Natural killer cell (primary cell): ENCODE measurements at regions not wholly inside any gene's neighbourhood (a gene's known extent, or its start where the extent isn't known, plus 50 kb on each side); places are given as distances from the start of the nearest gene placed in this dataset.

Experiments
- ATAC-seq, 3 donors: fragments of 150-1000 bp in 2 of 3; fragments of 200-7000 bp in 1 of 3; cut with Tn5 transposase; 1 replicate in 1 of 3; 2 replicates in 2 of 3; pipeline ENCODE4 v1.10.0; 2021; ENCODE audit warnings: mild to moderate bottlenecking in 2 of 3, moderate library complexity in 2 of 3
- DNase-seq, 2 donors: peaks; one replicate each; pipeline versions ENCODE4 v3.0.0 to v3.0.0-alpha.2; 2013 to 2021; ENCODE audit warnings: mixed read lengths in 1 of 2
- H3K27ac ChIP-seq: one replicate; pipeline ENCODE4 v1.5.1; 2013; ENCODE audit warnings: mild to moderate bottlenecking, low read length
- H3K27me3 ChIP-seq: one replicate; pipeline ENCODE4 v1.6.1; 2013; ENCODE audit warnings: low read length; ENCODE audit not compliant: control insufficient read depth, insufficient read depth
- H3K36me3 ChIP-seq: one replicate; pipeline ENCODE4 v1.6.1; 2013; ENCODE audit warnings: low read length; ENCODE audit not compliant: control insufficient read depth, insufficient read depth
- H3K4me1 ChIP-seq: one replicate; pipeline ENCODE4 v1.6.1; 2013; ENCODE audit warnings: low read length; ENCODE audit not compliant: control insufficient read depth, insufficient read depth
- H3K4me3 ChIP-seq: one replicate; pipeline ENCODE4 v1.5.1; 2013; ENCODE audit warnings: low read length
- H3K9me3 ChIP-seq: one replicate; pipeline ENCODE4 v1.6.1; 2013; ENCODE audit warnings: low read length; ENCODE audit not compliant: control insufficient read depth, insufficient read depth
- H3K27ac Mint-ChIP-seq, 2 donors: one replicate each; pipeline ENCODE4 v1.8.0; 2022; ENCODE audit warnings: mild to moderate bottlenecking in 2 of 2, mixed read lengths in 2 of 2, moderate library complexity in 1 of 2
- H3K27me3 Mint-ChIP-seq, 2 donors: one replicate each; pipeline ENCODE4 v1.8.0; 2022; ENCODE audit warnings: low read depth in 2 of 2, mixed read lengths in 2 of 2
- H3K36me3 Mint-ChIP-seq: one replicate; pipeline ENCODE4 v1.8.0; 2022; ENCODE audit warnings: mixed read lengths
- H3K4me1 Mint-ChIP-seq, 2 donors: one replicate each; pipeline ENCODE4 v1.8.0; 2022; ENCODE audit warnings: mixed read lengths in 2 of 2
- H3K4me3 Mint-ChIP-seq: one replicate; pipeline ENCODE4 v1.8.0; 2022; ENCODE audit warnings: mild to moderate bottlenecking, moderate library complexity, mixed read lengths
- H3K9me3 Mint-ChIP-seq, 2 donors: one replicate each; pipeline ENCODE4 v1.8.0; 2022; ENCODE audit warnings: mixed read lengths in 2 of 2
- CTCF ChIP-seq: fragments of 200-600 bp; IDR thresholded peaks from one replicate; pipeline ENCODE4 v1.8.0; 2022; ENCODE audit warnings: antibody characterized with exemption
- WGBS: methylation state at CpG from one replicate; pipeline ENCODE4 v1.1.7; 2013; ENCODE audit warnings: missing lambda C conversion rate; ENCODE audit not compliant: insufficient coverage; 5-methylcytosine and 5-hydroxymethylcytosine counted together
- intact Hi-C: fragments of 100-400 bp; cut with micrococcal nuclease; formaldehyde crosslinking; loops from one replicate; pipeline ENCODE4 v1.14.2; 2022

GRCh38 chrX:106397788-106398538 lies 213.8 kb upstream of the RADX start:
- H3K4me3 ChIP-seq, result no peak overlapping the region
- Mint-ChIP-seq H3K27me3 (peaks cover 0 to 8% of the 10 kb centered on the region in 2 donors), H3K4me1 (no peaks in the 10 kb centered on the region), H3K36me3 (no peaks in the 10 kb centered on the region), H3K4me3 (no peak overlapping the region), H3K9me3 (no peaks in the 10 kb centered on the region), H3K27ac (no peak overlapping the region)
- H3K27ac ChIP-seq, result no peak overlapping the region
- intact Hi-C loops, result no loop called here
- no peaks in the 10 kb centered on the region for H3K4me1 ChIP-seq
- DNase-seq (peak in 1 of 2 donors; percentile 1), ATAC-seq (no peak)
- TF ChIP-seq CTCF, result no peak
- H3K27me3 ChIP-seq, result no peaks in the 10 kb centered on the region
- no peaks in the 10 kb centered on the region for H3K9me3 ChIP-seq
- no peaks in the 10 kb centered on the region for H3K36me3 ChIP-seq

- no peak for ATAC-seq
- H3K9me3 Mint-ChIP-seq, result no peaks in the 10 kb centered on the region
Observed at GRCh38 chrX:106401965-106402559, 209.7 kb upstream of the RADX start.

GRCh38 chrX:106404512-106404911 lies 207.3 kb upstream of the RADX start:
- Mint-ChIP-seq H3K4me3 (no peak overlapping the region), H3K36me3 (no peaks in the 10 kb centered on the region), H3K27me3 (peaks cover 0 to 8% of the 10 kb centered on the region in 2 donors), H3K4me1 (no peaks in the 10 kb centered on the region), H3K27ac (no peak overlapping the region), H3K9me3 (no peaks in the 10 kb centered on the region)
- no CpG with 5 or more reads among the region's 1 CpG for WGBS
- Histone ChIP-seq H3K27me3 (no peaks in the 10 kb centered on the region), H3K4me1 (no peaks in the 10 kb centered on the region), H3K4me3 (no peak overlapping the region), H3K9me3 (no peaks in the 10 kb centered on the region), H3K36me3 (no peaks in the 10 kb centered on the region), H3K27ac (no peak overlapping the region)
- ATAC-seq (no peak), DNase-seq (no peak)
- no peak for TF ChIP-seq CTCF
- intact Hi-C loops, result no loop called here

More at GRCh38 chrX:106401965-106402559, 209.7 kb upstream of the RADX start:
- no peak for DNase-seq
- H3K4me1 Mint-ChIP-seq, result no peaks in the 10 kb centered on the region
- no peaks in the 10 kb centered on the region for H3K36me3 Mint-ChIP-seq
- Histone ChIP-seq H3K9me3 (no peaks in the 10 kb centered on the region), H3K4me1 (no peaks in the 10 kb centered on the region), H3K27me3 (no peaks in the 10 kb centered on the region), H3K27ac (no peak overlapping the region), H3K36me3 (no peaks in the 10 kb centered on the region), H3K4me3 (no peak overlapping the region)
- TF ChIP-seq CTCF, result no peak
- intact Hi-C loops, result no loop called here
- WGBS, result 92% methylated on average over 8 of the region's 10 CpGs
- no peak overlapping the region for H3K4me3 Mint-ChIP-seq
- H3K27me3 Mint-ChIP-seq, result peaks cover 0 to 8% of the 10 kb centered on the region in 2 donors
- H3K27ac Mint-ChIP-seq, result no peak overlapping the region
